Hepatocyte (in vitro differentiated cells): ENCODE measurements at regions not wholly inside any gene's neighbourhood (a gene's known extent, or its start where the extent isn't known, plus 50 kb on each side); places are given as distances from the start of the nearest gene placed in this dataset.

Experiments
- DNase-seq: peaks from one replicate; pipeline ENCODE4 v3.0.0-alpha.2; 2016; ENCODE audit warnings: low spot score
- H2AFZ ChIP-seq: fragments of 200-600 bp; sonication (generic); 2 replicates; pipeline ENCODE4 v1.6.0; 2016; ENCODE audit warnings: antibody characterized with exemption, mild to moderate bottlenecking
- H3K27ac ChIP-seq: fragments of 200-600 bp; sonication (generic); 2 replicates; pipeline ENCODE4 v1.5.1; 2016; ENCODE audit warnings: mild to moderate bottlenecking
- H3K27me3 ChIP-seq: fragments of 200-600 bp; sonication (generic); 2 replicates; pipeline ENCODE4 v1.6.1; 2016
- H3K36me3 ChIP-seq: fragments of 200-600 bp; sonication (generic); replicated peaks from 2 replicates; pipeline ENCODE4 v1.5.1; 2016; ENCODE audit warnings: low read depth; ENCODE audit not compliant: insufficient read depth
- H3K4me1 ChIP-seq: fragments of 200-600 bp; sonication (generic); 2 replicates; pipeline ENCODE4 v1.5.1; 2016; ENCODE audit warnings: mild to moderate bottlenecking, moderate library complexity; ENCODE audit not compliant: insufficient read depth
- H3K4me2 ChIP-seq: fragments of 200-600 bp; sonication (generic); 2 replicates; pipeline ENCODE4 v1.6.0; 2016
- H3K4me3 ChIP-seq: fragments of 200-600 bp; sonication (generic); 2 replicates; pipeline ENCODE4 v1.5.1; 2016; ENCODE audit warnings: mild to moderate bottlenecking
- H3K79me2 ChIP-seq: fragments of 200-600 bp; sonication (generic); 2 replicates; pipeline ENCODE4 v1.6.0; 2017; ENCODE audit warnings: mild to moderate bottlenecking
- H3K9me2 ChIP-seq: fragments of 200-600 bp; sonication (generic); replicated peaks from 2 replicates; pipeline ENCODE4 v1.6.0; 2017; ENCODE audit warnings: mild to moderate bottlenecking; ENCODE audit not compliant: insufficient read depth
- H3K9me3 ChIP-seq: fragments of 200-600 bp; sonication (generic); 2 replicates; pipeline ENCODE4 v1.5.1; 2016; ENCODE audit warnings: low read depth, mild to moderate bottlenecking
- H4K20me1 ChIP-seq: fragments of 200-600 bp; sonication (generic); 2 replicates; pipeline ENCODE4 v1.6.0; 2016; ENCODE audit warnings: mild to moderate bottlenecking; ENCODE audit not compliant: insufficient read depth, poor library complexity, severe bottlenecking
- CTCF ChIP-seq: fragments of 200-600 bp; sonication (generic); IDR thresholded peaks from 2 replicates; pipeline ENCODE4 v1.5.1; 2016; ENCODE audit warnings: antibody characterized with exemption, mild to moderate bottlenecking; ENCODE audit not compliant: poor library complexity
- EZH2 ChIP-seq: fragments of 200-600 bp; sonication (generic); IDR thresholded peaks from 2 replicates; pipeline ENCODE4 v1.6.1; 2016; ENCODE audit warnings: antibody characterized with exemption, mild to moderate bottlenecking, borderline replicate concordance
- EZH2phosphoT487 ChIP-seq: fragments of 200-600 bp; sonication (generic); IDR thresholded peaks from one replicate; pipeline ENCODE4 v1.6.1; 2018; ENCODE audit warnings: antibody characterized with exemption, mild to moderate bottlenecking, low read depth, moderate library complexity; ENCODE audit not compliant: unreplicated experiment, severe bottlenecking
- WGBS: methylation state at CpG from one replicate; pipeline ENCODE4 v1.1.6; 2016; ENCODE audit warnings: low lambda C conversion rate; ENCODE audit errors: missing lambda C conversion rate; 5-methylcytosine and 5-hydroxymethylcytosine counted together

GRCh38 chr5:155866971-155867370 lies 460.0 kb upstream of the SGCD start:
- no peak overlapping the region for H3K27ac ChIP-seq
- no peak for TF ChIP-seq EZH2phosphoT487
- TF ChIP-seq CTCF: no peak
- TF ChIP-seq EZH2: no peak

DNA sequence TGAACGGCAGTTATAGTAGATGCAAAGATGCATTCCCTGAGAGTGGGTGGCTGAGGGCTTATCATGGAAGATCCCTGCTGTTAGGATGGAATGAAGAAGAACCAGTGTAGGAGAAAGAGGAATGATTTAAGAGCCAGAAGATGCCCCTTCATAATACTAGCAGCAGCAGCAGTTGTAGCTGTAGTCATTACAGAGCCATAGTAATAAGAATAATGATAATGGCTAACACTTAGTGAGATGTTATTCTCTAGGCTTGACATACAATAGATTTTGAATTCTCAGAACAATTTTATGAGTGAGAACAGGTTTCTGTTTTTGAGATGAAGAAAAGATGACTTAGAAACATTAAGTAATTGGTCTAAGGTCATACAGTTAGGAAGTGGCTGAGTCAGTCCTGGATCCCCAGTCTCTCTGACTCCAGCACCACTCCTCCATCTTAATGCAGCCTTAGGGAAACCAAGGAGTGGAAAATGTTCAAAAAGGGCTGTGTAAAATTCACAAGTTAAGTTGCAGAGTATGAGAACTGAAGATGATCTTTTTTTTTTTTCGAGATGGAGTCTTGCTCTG lies 459.4 kb upstream of the SGCD start:
- no peaks in the 10 kb centered on the region for H4K20me1 ChIP-seq
- H3K9me3 ChIP-seq: no peaks in the 10 kb centered on the region
- H3K4me1 ChIP-seq: no peaks in the 10 kb centered on the region
- H3K27ac ChIP-seq: no peak overlapping the region
- no peaks in the 10 kb centered on the region for H3K9me2 ChIP-seq
- H3K4me3 ChIP-seq: no peak overlapping the region
- no peaks in the 10 kb centered on the region for H3K79me2 ChIP-seq
- no peak for TF ChIP-seq EZH2
- TF ChIP-seq CTCF: no peak
- no peak for TF ChIP-seq EZH2phosphoT487
- 86% methylated on average over 2 of the region's 2 CpGs for WGBS
- no peaks in the 10 kb centered on the region for H3K27me3 ChIP-seq
- no peak overlapping the region for H3K4me2 ChIP-seq
- no peak overlapping the region for H2AFZ ChIP-seq
- DNase-seq: no peak
- H3K36me3 ChIP-seq: no peaks in the 10 kb centered on the region

More at GRCh38 chr5:155866971-155867370, 460.0 kb upstream of the SGCD start:
- Histone ChIP-seq H3K9me3 (no peaks in the 10 kb centered on the region), H4K20me1 (no peaks in the 10 kb centered on the region), H3K79me2 (no peaks in the 10 kb centered on the region), H3K27me3 (no peaks in the 10 kb centered on the region), H3K4me3 (no peak overlapping the region), H3K4me1 (no peaks in the 10 kb centered on the region), H3K9me2 (no peaks in the 10 kb centered on the region), H3K4me2 (no peak overlapping the region), H2AFZ (no peak overlapping the region), H3K36me3 (no peaks in the 10 kb centered on the region)
- no peak for DNase-seq
- WGBS: 68% methylated on average over 3 of the region's 3 CpGs

DNA sequence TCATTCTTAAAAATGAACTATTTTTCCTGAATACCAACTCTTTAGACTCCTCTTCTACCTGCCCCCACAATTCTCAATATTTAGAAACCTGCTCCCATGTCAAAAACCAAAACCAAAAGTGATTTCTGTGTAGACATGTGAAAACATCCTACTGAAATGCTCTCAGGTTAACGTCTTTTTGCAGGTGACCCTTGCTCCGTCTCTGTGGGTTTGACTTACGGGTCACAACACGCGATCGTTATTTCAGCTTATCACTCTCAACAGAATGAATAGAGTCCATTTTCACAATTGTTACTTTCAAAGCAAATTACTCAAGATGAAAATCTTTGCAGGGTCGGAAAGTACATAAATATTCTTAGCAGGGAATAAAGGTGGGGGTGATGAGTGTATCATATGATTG lies 456.3 kb upstream of the SGCD start:
- no peaks in the 10 kb centered on the region for H4K20me1 ChIP-seq
- TF ChIP-seq EZH2 (no peak), EZH2phosphoT487 (no peak)
- no peaks in the 10 kb centered on the region for H3K9me3 ChIP-seq
- no peaks in the 10 kb centered on the region for H3K4me1 ChIP-seq
- no peak overlapping the region for H3K27ac ChIP-seq
- H3K79me2 ChIP-seq: no peaks in the 10 kb centered on the region
- H3K9me2 ChIP-seq: no peaks in the 10 kb centered on the region
- no peak for DNase-seq
- no peaks in the 10 kb centered on the region for H3K27me3 ChIP-seq
- 75% methylated on average over 7 of the region's 7 CpGs for WGBS
- no peak overlapping the region for H2AFZ ChIP-seq
- no peak overlapping the region for H3K4me3 ChIP-seq
- H3K4me2 ChIP-seq: no peak overlapping the region
- H3K36me3 ChIP-seq: no peaks in the 10 kb centered on the region

- H3K79me2 ChIP-seq: no peaks in the 10 kb centered on the region
- H2AFZ ChIP-seq: no peak overlapping the region
- no peaks in the 10 kb centered on the region for H3K4me1 ChIP-seq
- no peak overlapping the region for H3K4me2 ChIP-seq
- no peaks in the 10 kb centered on the region for H4K20me1 ChIP-seq
- H3K9me3 ChIP-seq: no peaks in the 10 kb centered on the region
- no peak overlapping the region for H3K27ac ChIP-seq
- H3K9me2 ChIP-seq: no peaks in the 10 kb centered on the region
- H3K36me3 ChIP-seq: no peaks in the 10 kb centered on the region
- DNase-seq: no peak
- WGBS: 79% methylated on average over 2 of the region's 2 CpGs
- H3K4me3 ChIP-seq: no peak overlapping the region
- no peaks in the 10 kb centered on the region for H3K27me3 ChIP-seq
- TF ChIP-seq EZH2 (no peak), CTCF (no peak), EZH2phosphoT487 (no peak)
Measured at GRCh38 chr5:155871623-155872022, 455.3 kb upstream of the SGCD start.
